ENCODE measurements at regions not wholly inside any gene's neighbourhood (a gene's known extent, or its start where the extent isn't known, plus 50 kb on each side); places are given as distances from the start of the nearest gene placed in this dataset.

- WGBS, 2 donors = 83 to 84% methylated on average over 6 of the region's 6 CpGs
- H3K4me3 ChIP-seq (ENCODE audit: low read depth, poor library complexity, severe bottlenecking) = no peak overlapping the region
- TF ChIP-seq POLR2A (IDR thresholded peaks at IDR 0.05) (no peak), CTCF (IDR thresholded peaks at IDR 0.05) (no peak)
- no peak for DNase-seq (ENCODE audit: low spot score in 2 of 2)
- intact Hi-C loops (cut with DNase I; ENCODE audit: low total_unique reads) = no loop called here
Observed at GRCh38 chr2:41527525-41528323, 520.1 kb upstream of the PKDCC start.

GRCh38 chr2:41535575-41535974, 512.2 kb upstream of the PKDCC start:
- 89 to 97% methylated on average over 3 of the region's 3 CpGs for WGBS, 2 donors
- no peak overlapping the region for H3K4me3 ChIP-seq (ENCODE audit: low read depth, poor library complexity, severe bottlenecking)
- no peak for DNase-seq (ENCODE audit: low spot score in 2 of 2)
- TF ChIP-seq POLR2A (IDR thresholded peaks at IDR 0.05) = no peak
- no peak for TF ChIP-seq CTCF (IDR thresholded peaks at IDR 0.05)
- intact Hi-C loops (cut with DNase I; ENCODE audit: low total_unique reads) = no loop called here

- no peak overlapping the region for H3K4me3 ChIP-seq (ENCODE audit: low read depth, poor library complexity, severe bottlenecking)
- TF ChIP-seq CTCF (IDR thresholded peaks at IDR 0.05) = no peak
- TF ChIP-seq POLR2A (IDR thresholded peaks at IDR 0.05) = no peak
- WGBS, 2 donors = 72 to 76% methylated on average over 2 of the region's 2 CpGs
- DNase-seq (ENCODE audit: low spot score in 2 of 2) = no peak
- intact Hi-C loops (cut with DNase I; ENCODE audit: low total_unique reads) = no loop called here
Observed at GRCh38 chr2:41540272-41540998, 507.4 kb upstream of the PKDCC start.

- WGBS, 2 donors = 93 to 95% methylated on average over 2 of the region's 2 CpGs
- no peak overlapping the region for H3K4me3 ChIP-seq (ENCODE audit: low read depth, poor library complexity, severe bottlenecking)
- TF ChIP-seq POLR2A (IDR thresholded peaks at IDR 0.05) = no peak
- TF ChIP-seq CTCF (IDR thresholded peaks at IDR 0.05) = no peak
- intact Hi-C loops (cut with DNase I; ENCODE audit: low total_unique reads) = no loop called here
- no peak for DNase-seq (ENCODE audit: low spot score in 2 of 2)
Observed at GRCh38 chr2:41543726-41544125, 504.1 kb upstream of the PKDCC start.

- no peak overlapping the region for H3K4me3 ChIP-seq (ENCODE audit: low read depth, poor library complexity, severe bottlenecking)
- DNase-seq (ENCODE audit: low spot score in 2 of 2) = no peak
- intact Hi-C loops (cut with DNase I; ENCODE audit: low total_unique reads) = no loop called here
- TF ChIP-seq CTCF (IDR thresholded peaks at IDR 0.05) = no peak
- no peak for TF ChIP-seq POLR2A (IDR thresholded peaks at IDR 0.05)
- WGBS, 2 donors = 91 to 93% methylated on average over 4 to 5 of the region's 5 CpGs
Observed at GRCh38 chr2:41544709-41545108, 503.1 kb upstream of the PKDCC start.
